ENCODE measurements at regions not wholly inside any gene's neighbourhood (a gene's known extent, or its start where the extent isn't known, plus 50 kb on each side); places are given as distances from the start of the nearest gene placed in this dataset.
"Not testable (repeated sequence)": the region's sequence is repeated elsewhere in the genome, so short reads cannot be mapped to it uniquely, and the experiment has no call there.

DNA sequence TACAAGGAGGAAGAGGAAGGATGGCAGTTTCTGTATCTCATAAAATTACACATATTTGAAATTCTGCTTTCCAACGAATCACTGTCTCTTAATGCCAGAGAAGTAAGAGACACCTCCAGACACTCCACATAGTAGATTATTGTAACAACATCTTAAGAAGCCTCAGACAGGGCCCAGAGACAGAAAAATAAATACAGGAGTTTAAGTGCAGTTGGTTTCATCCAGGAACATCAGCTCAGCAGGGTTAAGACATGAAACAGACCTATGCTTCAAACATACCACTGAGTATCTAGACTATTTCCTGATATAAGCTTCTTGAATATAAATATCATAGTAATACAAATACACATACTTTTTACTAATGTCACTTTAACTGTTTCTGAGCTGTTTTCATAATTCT, 290.3 kb downstream of the ADAMTS20 start:
- ATAC-seq (no peak), DNase-seq (no peak)
- intact Hi-C loops (cut with DNase I, micrococcal nuclease) = no loop called here

DNA sequence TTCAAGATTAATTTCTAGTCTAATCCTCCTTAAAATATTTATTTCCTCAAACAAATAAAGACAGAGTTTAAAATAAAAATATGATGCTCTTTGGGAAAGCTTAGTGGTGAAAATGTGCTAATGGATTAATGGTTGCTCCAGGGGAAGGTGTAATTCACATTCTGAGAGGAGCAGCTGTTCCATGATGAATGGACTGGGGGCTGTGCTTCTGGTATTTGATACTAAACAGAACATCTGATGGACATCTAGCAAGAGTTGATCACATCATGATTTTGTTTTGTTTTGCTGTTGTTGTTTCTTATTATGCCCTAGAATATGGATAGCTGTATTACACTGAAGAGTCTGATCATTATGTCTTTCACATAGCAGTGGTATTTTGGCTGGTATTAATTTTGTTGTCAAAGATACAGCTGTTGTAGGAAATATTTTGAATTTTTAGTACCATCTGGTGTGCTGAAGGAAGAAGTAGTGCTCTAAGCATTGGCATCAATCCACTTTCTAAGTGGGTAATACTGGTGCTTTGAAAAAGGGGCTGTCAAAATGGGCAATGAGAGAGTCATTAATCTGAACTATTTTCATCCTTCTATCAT, 296.4 kb downstream of the ADAMTS20 start:
- DNase-seq (no peak), ATAC-seq (no peak)
- intact Hi-C loops (cut with DNase I, micrococcal nuclease) = no loop called here

DNA sequence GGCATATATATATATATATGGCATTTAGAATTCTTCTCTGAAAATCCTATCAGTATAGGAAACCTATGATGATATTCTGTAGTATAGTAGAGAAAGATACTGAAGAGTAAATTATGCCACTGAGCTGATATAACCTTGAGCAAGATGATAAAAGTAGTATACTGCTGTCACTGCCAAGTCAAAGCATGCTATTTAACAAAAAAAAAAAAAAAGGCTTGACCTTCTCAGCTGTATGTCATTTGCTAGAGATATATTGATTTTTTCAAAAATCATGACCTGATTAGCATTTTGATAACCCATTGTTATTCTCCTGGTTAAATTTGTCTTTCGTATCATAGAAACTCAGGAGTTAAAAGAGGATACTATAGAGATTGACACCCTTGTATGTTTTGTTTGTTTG, 299.4 kb downstream of the ADAMTS20 start:
- ATAC-seq (no peak), DNase-seq (no peak)
- intact Hi-C loops (cut with DNase I, micrococcal nuclease) = no loop called here

DNA sequence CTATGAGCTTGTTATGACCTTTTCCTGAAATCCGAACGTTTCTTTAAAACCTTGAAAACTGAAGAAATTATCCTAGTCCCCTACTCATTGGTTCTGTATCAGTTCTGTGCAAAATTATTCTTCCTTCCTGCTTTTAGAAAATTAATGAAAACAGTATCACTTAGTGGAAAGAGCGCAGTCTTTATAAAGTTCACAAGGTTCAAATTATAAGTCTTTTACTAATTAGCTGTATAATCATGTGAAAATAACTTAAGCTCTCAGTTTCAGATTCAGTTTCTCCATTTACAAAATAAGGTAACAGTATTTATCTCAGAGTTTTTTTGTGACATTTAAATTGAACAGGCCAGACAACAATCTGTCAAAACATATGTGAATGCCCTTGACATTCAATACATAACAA, 306.1 kb downstream of the ADAMTS20 start:
- intact Hi-C loops (cut with DNase I, micrococcal nuclease) = no loop called here
- DNase-seq (no peak), ATAC-seq (no peak)

DNA sequence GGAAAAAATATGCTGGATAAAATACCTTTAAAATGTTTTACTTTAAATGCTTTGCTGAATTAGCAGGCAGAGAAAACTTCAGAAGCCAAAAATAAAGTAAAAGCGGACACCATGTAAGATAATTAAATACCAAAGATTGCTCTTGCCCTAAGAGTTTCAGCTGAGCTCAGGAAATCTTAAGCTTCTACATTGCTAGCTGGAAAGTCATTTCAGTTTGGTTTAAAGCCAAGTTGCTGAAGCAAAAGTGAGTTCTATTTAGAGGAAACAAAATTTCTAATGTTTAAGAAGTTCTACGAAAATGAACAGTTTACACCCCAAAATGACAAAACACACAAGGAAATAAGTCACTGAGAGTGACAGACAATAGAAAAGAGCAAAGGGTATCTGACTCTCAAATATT, 310.0 kb downstream of the ADAMTS20 start:
- no peak for DNase-seq
- no peak for ATAC-seq
- intact Hi-C loops (cut with DNase I, micrococcal nuclease) = no loop called here

DNA sequence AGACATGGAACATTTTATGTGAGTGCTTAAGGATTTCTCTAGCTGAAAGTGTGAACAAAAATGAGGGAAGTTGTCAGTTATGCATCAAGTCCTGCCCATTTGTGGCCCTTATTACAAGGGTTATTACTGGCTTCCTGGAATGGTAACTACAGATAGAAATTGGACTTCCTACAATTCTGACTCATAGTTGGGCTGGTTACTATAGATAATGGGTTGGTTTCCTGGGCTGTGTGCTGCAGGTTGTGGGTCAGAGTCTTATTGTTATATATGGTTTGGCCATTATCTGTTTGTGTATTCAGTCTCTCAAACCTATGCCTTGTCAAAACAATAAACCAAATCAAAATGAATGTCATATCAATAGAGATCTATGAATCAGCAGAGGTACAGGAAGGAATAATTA, 313.7 kb downstream of the ADAMTS20 start:
- intact Hi-C loops (cut with DNase I, micrococcal nuclease) = no loop called here
- no peak for ATAC-seq
- no peak for DNase-seq

DNA sequence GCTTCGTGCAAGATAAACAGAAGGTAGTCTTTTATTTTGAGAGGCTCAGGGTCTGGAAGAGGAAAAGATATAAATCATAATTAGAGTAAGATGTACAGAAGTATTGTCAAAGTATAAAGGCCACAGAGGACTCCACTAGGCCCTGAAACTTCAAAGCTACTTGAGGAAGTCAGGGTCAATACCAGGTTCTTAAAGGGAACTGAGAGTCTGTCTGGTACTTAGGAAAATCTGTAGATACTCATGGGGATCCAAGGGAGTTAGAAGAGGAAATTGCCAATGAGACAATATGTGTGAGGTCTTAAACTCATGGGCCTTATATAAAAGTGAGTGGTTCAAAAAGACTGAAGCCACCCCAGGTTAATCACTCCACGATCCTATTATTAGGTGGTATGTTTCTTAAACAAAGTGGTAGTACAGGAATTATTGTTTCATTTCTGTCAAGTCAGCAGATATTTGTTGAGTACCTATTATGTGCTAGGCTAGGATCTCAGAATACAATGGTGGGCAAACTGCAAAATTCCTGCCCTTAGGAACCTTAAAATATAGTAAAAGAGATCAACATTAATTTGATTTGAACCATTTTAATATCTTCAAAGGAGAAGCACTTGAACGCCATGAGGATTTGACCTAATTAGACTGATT, 314.6 kb downstream of the ADAMTS20 start:
- ATAC-seq = no peak
- no peak for DNase-seq
- intact Hi-C loops (cut with DNase I, micrococcal nuclease) = no loop called here

DNA sequence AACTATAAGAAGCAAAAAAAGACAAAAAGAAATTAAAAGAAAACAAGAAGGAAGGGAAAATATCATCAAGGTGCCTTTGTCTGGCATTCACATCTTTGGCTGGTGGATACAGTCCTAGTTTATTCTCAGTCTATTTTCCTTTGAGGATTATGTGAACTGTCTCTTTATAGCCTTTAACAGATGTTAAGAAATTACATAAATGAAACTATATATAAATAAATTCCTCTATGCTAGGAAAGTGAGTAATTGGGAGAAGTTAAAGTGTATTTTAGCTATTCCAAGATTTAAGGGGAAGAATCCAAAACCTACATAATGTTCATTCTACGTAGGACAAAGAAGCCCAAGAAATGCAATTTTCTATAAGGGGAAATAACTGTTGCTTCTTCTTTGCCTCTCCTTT, 316.3 kb downstream of the ADAMTS20 start:
- intact Hi-C loops (cut with DNase I, micrococcal nuclease) = no loop called here
- DNase-seq (no peak), ATAC-seq (no peak)

DNA sequence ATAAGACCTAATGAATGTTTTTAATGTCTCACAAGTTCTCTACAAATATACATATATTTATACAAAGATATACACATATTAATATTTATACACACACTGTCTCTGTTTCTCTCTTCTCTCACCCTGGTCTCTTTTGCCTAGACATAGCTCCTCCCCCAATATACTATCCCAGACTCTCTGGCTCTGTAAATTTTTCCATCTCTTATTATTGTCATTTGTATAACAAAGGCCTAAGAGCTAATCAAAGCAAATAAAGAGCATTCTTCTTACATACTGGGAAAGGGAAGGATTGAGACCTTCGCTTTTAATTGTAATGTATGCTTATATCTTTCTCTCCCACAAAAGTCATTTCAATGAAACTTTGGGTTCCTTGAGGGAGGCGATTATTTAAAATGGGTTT, 318.1 kb downstream of the ADAMTS20 start:
- ATAC-seq (no peak), DNase-seq (no peak)
- intact Hi-C loops (cut with DNase I, micrococcal nuclease) = no loop called here

DNA sequence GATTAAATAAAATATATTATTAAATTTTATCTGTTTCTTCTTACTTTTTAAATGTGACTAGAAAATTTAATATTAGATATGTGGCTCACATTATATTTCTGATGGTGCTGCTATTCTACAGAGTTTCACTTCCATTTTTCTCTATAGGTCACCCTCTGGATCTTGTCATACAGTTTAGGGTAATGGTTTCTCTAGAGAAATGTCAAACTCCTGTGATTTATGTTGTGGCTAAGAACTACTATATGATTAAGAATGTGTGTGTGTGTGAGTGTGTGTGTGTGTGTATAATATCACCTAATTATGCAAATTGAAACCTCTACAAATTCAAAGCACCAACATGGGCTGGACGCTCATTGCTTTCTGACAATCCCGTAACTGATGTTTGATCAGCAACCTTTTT, 325.9 kb downstream of the ADAMTS20 start:
- no peak for DNase-seq
- no peak for ATAC-seq
- intact Hi-C loops (cut with DNase I, micrococcal nuclease) = no loop called here

DNA sequence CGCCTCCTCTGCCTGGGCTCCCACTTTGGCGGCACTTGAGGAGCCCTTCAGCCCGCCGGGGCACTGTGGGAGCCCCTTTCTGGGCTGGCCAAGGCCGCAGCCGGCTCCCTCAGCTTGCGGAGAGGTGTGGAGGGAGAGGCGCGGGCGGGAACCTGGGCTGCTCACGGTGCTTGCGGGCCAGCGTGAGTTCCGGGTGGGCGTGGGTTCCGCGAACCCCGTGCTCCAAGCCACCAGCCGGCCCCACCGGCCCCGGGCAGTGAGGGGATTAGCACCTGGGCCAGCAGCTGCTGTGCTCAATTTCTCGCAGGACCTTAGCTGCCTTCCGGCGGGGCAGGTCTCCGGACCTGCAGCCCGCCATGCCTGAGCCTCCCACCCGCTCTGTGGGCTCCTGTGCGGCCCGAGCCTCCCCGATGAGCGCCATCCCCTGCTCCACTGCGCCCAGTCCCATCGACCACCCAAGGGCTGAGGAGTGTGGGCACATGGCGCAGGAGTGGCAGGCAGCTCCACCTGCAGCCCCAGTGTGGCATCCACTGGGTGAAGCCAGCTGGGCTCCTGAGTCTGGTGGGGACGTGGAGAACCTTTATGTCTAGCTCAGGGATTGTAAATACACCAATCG, 327.7 kb downstream of the ADAMTS20 start:
- DNase-seq; intact Hi-C loops (cut with DNase I, micrococcal nuclease); ATAC-seq: not testable (repeated sequence)

DNA sequence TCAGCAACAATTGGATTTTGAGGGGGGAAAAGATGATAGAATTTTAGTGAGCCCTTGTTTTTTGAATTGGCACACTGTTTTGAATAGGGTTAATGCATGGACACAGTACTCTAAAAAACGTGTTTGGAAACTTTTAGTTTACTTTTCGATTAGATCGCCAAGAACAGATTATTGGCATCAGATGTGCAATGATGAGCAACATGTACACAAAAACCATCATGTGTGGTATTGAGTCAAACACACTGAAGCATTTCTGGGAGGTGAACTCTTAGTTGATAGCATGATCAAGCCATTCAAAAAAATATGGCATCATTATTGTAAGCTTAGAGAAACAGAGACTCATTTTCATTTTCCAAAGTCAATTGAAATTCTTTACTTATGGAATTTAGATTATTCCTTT, 329.2 kb downstream of the ADAMTS20 start:
- DNase-seq (no peak), ATAC-seq (no peak)
- intact Hi-C loops (cut with DNase I, micrococcal nuclease) = no loop called here

DNA sequence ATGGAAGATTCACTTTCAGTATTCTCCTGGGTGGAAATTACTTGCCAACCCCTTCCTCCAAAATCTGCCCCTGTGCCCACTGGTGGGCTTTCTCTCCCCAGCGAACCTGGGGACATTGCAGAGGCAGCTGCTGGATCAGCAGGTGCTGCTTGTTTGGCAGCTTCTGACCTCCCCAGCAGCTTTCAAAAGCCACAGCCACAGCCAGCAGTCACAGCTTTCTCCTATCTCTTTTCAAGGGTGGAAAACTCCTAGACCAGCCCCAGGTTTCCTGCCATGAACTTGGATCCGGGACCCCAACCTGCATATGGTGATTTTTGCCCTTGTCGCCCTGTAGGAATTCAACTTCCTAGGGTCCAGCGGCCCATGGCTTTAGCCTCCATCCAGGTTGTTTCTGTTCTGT, 330.8 kb downstream of the ADAMTS20 start:
- ATAC-seq (no peak), DNase-seq (no peak)
- intact Hi-C loops (cut with DNase I, micrococcal nuclease) = no loop called here

DNA sequence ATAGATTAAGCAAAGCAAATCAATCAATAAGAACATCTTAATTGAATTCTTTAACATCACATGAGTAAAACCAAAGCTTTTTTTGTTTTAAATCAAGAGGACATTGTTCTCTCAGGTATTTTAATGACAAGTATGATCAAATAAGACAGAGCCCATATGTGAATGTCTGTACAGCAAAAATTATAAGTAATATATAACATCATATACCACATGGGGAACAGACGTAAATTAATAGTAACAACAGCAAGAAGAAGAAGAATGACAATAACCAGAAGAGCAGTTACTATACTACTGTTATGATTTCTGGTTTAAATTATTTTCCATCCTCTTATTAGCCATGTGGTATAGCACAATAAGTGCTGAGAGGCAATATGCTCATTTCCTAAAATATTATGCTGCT, 335.5 kb downstream of the ADAMTS20 start:
- ATAC-seq = no peak
- intact Hi-C loops (cut with DNase I, micrococcal nuclease) = no loop called here
- DNase-seq = no peak

DNA sequence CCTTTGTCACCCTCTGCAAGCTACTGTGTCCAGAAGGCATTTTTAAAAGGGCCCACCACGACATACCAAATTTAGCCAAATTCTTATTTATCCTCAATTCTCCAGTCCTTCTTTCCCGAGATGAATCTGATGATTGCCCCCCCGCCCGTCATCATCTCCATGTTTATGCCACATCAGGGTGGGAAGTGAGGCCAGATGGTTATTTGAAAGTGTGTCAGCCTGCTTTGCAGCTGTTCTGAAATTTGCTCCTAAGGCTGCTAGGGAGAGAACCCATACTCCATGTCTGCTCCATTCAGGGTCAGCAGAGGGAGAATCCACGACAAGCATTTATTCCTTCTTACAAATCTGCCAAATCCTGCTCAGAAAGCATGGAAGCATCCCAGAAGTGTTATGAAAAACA, 337.8 kb downstream of the ADAMTS20 start:
- intact Hi-C loops (cut with DNase I, micrococcal nuclease) = no loop called here

DNA sequence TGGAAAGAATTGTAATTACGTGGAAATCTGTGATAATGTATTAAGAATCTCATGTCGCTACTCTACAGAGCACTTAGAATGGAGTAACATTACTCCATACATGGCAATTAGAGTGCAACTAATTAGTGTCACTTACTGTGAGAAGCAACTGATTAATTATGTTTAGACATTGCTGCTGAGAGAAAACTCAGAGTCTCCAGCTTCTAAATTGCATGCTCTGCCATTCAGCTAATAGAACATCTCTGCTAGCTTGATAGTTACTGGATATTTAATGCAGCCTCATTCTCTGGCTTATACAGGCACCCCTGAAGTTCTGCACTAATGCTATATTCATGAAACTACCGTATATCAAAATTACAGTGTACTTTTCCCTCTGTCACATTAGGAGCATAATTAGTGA, 338.4 kb downstream of the ADAMTS20 start:
- intact Hi-C loops (cut with DNase I, micrococcal nuclease) = no loop called here
- no peak for ATAC-seq
- DNase-seq = no peak

More for the DNA sequence above, 337.8 kb downstream of the ADAMTS20 start:
- no peak for ATAC-seq
- DNase-seq = no peak

DNA sequence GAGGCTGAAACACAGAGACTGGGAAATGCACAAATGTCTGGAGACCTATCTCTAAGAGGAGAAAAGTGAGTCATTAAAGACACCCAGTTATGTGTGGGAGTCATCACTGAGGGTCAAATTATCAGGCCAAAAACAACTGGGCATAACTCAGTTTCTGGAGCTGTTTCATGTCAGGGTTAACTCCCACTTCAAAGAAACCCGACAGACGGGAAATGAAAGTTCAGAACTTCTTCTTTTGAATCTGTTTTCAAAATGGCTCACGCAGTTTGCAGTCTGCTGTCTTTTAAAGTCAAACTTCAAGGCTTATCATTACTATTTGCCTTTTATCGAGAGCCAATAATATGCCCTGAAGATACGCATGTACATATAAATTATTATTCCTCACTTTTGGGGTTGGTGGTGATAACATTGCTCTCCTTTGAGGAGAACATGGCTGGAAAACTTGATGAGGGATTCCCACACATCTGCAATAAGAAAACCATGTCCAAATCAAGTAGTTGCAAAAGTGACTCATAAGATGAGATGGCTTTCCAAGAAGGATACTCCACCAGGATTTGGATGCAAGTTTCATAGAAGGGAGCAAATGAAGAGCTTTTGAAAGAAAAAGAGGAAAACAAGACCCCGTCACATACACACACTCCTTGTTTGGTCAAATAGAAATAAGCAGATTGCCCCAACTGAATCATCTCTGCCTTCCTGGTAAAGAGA, 341.4 kb downstream of the ADAMTS20 start:
- intact Hi-C loops (cut with DNase I, micrococcal nuclease) = no loop called here
- no peak for ATAC-seq
- DNase-seq = no peak

DNA sequence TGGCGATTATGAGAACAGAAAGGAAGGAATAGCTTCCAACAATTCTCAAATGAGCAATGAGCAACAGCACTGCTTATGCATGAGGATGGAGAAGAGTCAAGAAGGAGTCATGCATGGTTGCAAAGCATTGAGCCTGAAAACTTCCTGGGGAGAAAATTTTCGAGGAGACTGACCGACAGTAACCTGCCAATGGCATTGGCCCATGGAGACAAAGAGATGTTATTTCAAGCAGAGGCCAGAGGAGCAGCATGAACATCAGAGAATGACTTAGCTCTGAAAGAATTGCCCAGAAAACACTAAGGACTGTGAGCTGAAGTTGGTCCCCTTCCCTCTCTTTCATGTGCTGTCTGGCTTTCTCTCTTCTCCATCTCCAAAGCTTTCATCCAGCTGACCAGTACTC, 343.4 kb downstream of the ADAMTS20 start:
- intact Hi-C loops (cut with DNase I, micrococcal nuclease) = no loop called here
- DNase-seq = no peak
- ATAC-seq = no peak

DNA sequence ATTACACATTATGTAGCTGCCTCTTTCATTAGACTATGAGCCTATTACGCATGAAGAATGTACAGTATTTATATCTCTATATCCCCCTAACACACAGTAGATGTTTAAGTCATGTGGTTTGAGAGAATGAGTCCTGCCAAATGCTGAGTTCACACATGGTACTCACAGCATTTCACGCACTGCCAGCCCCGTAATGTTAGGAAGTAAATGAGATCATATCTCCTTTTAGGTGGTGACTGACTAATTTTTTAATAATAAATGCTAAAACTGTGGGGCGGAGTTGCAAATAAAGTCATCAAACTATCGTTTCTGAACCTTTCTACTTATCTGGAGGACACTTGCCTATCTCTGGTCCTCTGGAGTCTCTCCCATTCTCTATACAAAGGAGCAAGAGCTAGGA, 343.8 kb downstream of the ADAMTS20 start:
- DNase-seq (no peak), ATAC-seq (no peak)
- intact Hi-C loops (cut with DNase I, micrococcal nuclease) = no loop called here

DNA sequence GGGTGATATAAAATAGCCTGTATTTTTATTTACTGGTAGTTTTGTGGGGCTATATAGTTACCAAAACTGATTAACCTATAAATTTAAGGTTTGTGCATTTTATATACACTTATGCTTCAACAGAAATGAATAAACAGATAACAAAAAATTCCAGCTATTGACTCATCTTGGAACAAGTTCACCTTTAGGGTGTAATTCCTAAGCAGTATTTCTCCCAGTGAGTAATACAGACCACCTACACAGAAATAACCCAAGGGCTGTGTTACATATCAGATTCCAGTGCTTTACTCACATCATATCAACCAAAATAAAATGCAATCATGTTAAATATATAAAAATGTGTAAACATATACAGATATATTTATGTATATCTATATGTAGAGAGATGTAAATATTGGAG, 345.6 kb downstream of the ADAMTS20 start:
- DNase-seq (no peak), ATAC-seq (no peak)
- intact Hi-C loops (cut with DNase I, micrococcal nuclease) = no loop called here

Data from left colon (tissue), 2 donors.